ENCODE measurements at regions not wholly inside any gene's neighbourhood (a gene's known extent, or its start where the extent isn't known, plus 50 kb on each side); places are given as distances from the start of the nearest gene placed in this dataset.

DNA sequence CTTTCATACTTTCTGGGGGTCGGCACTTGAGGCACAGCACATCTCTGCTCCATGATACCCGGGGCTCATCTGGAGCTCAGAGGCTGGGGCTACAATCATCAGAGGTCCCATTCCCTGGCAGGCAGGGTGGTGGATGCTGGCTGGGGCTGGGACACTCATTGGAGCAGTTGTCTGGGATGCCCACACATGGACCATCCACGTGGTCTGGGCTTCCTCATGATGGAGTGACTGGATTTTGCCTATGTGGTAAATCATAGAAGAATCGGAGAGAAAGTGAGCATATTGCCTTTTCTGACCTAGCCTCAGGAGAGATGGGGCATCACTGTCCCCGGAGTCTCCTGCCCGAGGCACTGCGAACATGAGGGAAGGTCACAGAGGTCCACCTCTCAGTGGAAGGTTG lies 91.4 kb upstream of the IRS2 start:
- DNase-seq (ENCODE audit: low spot score): no peak
- no peak for TF ChIP-seq CTCF (IDR thresholded peaks at IDR 0.05; ENCODE audit: extremely low read depth, missing control alignments)

DNA sequence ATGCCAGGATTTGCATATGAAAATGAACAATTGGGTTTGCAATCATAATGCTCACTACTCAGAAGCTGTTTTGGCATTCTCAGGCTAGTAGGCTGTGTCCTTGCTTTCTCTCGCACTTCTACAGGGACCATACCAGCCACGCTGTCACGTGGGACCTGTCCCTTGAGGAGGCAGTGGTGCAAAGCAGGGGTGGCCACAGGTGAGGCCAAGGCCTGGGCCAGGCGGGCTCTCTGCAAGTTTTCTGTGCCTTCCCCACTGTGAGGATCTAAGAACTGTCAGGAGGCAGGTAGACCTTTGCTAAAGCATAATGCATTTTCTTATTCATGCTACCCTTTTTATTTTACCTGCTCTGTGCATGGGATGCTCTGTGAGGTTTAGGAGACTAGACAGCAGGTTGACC lies 89.4 kb upstream of the IRS2 start:
- TF ChIP-seq CTCF (IDR thresholded peaks at IDR 0.05; ENCODE audit: extremely low read depth, missing control alignments): no peak
- no peak for DNase-seq (ENCODE audit: low spot score)

DNA sequence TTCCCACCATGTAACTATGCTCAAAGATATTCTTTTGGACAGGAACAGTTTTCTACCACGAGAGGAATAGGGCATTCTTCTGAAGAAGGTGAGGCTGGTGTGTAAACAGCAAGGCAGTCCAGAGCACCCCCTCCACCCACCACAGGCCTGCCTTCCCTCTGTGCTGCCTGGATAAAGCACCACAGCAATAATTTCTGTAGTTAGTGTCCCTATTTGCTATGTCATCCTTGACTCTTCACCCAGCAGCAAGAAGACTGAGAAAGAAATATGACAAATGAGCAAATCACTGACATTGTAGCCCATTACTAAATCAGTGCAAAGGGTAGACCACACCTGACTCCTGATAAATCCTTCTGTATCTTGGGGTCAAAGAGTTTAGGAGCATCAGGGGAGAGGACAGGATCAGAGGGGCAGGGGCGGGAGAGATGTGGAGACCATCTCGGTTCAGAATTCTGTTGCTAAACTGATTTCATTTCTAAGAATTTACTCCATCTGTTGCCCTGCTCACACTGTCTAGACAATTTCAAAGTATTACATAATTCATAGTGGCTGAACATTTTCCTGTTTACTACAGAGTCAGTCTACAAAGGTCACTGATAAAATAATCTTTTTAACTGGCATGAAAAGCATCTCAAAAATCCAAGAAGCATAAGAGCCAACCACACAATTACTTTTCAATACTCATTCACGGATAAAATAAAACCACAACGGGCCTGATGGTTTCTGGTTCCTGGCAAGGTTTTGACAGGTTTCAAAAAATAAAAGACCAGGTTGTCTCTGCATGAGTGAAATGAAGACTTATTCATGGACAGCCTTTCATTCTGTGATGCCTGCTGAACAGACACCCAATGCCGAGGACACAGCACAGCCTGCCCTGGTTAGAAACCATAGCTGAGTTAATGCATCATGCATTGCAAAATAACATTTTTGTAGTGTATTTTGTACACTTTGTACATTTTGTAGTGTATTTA lies 88.4 kb upstream of the IRS2 start:
- DNase-seq (ENCODE audit: low spot score): no peak
- no peak for TF ChIP-seq CTCF (IDR thresholded peaks at IDR 0.05; ENCODE audit: extremely low read depth, missing control alignments)

DNA sequence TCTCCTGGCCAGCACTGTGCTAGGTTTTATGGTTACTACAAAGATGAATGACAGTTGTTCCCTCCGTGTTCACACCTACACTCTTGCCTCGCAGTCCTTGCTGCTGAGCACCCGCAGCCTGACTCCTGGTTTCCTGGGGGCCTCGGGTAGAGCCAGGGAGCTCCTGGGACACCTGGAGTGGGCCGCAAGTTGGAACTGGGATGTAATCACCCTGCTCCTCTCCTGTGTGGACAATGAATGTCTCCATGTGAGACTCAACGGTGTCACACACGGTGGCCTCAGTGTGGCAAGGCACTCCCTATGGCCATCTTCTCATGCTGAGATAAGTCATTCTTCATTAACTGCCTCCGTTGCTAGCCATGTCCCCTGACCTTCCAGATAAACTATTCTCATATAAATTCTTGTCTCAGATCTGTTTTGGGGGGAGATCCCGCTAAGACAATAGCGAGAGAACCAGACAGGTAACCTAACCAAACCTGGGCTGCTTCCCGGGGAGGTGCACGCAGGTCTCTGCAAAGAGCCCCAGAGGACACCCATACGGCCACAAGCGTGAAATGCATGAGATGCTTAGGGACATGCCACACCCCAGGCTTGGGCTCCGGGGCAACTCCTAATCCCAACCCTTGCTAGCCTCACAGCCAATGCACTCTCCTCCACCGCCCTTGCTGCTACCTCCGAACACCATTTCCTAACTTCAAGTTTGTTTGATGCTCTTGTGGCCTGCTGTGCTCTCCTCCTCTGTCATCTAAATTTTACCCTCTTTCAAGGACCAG lies 87.2 kb upstream of the IRS2 start:
- TF ChIP-seq CTCF (IDR thresholded peaks at IDR 0.05; ENCODE audit: extremely low read depth, missing control alignments): no peak
- no peak for DNase-seq (ENCODE audit: low spot score)

DNA sequence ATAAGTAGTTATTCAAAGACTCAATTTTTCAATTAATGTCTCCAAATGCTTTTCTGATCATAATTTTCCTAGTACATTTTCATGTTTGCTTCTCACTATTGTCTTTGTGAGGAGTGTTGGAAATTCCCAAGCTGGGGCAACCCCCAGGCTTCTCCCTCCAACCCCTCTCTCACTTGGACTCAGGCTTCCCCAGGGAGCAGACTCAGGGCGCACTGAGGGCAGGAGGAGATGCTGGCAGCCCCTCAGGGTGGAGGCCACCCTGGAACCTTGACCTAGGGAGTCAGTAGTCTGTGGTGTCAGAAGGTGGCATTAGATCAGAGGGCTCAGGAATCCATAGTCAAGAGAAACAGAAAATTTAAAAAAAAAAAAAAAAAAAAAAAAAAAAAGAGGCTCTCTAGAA lies 86.5 kb upstream of the IRS2 start:
- no peak for DNase-seq (ENCODE audit: low spot score)
- no peak for TF ChIP-seq CTCF (IDR thresholded peaks at IDR 0.05; ENCODE audit: extremely low read depth, missing control alignments)

DNA sequence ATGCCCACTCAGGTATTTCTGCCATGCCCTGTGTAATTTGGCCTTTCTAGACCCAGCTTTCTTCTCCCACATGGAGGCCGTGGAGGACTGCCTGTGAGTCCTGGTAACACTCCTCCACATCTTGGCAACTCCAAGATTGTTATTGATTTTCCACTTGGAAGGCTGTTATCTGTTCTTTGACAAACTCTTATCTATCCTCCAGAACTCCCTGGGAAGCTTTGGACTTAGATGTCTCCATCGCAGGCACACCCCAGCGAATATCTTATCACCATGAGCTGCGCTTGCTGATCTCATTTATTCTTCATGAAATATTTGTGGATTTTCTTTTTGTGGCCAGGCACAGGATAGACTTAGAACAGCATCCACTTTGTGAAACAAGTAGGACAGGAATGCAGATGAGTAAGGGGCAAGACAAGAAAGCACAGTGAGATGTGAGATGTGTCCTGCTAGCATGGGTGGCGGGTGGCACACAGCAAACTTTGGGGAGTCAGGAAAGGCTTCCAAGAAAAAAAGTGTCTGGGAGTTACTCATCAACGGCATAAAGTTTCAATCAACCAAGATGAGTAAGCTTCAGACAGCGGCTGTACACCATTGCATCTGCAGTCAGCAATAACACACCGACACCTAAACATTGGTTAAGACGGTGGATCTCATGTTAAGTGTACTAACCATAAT lies 84.5 kb upstream of the IRS2 start:
- DNase-seq (ENCODE audit: low spot score): no peak
- TF ChIP-seq CTCF (IDR thresholded peaks at IDR 0.05; ENCODE audit: extremely low read depth, missing control alignments): no peak
